ENCODE measurements at regions not wholly inside any gene's neighbourhood (a gene's known extent, or its start where the extent isn't known, plus 50 kb on each side); places are given as distances from the start of the nearest gene placed in this dataset.

DNA sequence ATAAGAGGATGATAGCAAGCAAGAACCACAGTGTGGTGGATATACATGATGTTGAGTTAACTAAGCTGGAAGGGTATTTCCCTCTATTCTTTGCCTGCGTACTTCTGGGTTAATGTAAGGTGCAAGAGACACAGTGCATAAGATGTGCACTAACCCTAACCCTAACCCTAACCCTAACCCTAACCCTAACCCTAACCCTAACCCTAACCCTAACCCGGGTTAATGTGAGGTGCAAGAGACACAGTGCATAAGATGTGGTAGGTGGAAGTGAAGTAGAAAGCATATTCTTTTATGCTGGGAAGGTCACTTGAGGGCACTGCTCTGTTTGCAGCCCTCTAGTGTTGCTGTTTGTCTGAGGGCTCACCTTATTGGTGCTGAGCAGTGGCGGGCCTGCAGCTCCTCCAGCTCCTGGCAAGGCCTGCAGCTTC is 181.5 kb upstream of the ITGA4 start:
- TF ChIP-seq, protein P1, sequence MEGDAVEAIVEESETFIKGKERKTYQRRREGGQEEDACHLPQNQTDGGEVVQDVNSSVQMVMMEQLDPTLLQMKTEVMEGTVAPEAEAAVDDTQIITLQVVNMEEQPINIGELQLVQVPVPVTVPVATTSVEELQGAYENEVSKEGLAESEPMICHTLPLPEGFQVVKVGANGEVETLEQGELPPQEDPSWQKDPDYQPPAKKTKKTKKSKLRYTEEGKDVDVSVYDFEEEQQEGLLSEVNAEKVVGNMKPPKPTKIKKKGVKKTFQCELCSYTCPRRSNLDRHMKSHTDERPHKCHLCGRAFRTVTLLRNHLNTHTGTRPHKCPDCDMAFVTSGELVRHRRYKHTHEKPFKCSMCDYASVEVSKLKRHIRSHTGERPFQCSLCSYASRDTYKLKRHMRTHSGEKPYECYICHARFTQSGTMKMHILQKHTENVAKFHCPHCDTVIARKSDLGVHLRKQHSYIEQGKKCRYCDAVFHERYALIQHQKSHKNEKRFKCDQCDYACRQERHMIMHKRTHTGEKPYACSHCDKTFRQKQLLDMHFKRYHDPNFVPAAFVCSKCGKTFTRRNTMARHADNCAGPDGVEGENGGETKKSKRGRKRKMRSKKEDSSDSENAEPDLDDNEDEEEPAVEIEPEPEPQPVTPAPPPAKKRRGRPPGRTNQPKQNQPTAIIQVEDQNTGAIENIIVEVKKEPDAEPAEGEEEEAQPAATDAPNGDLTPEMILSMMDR (IDR thresholded peaks at IDR 0.05) = no peak
- H3K9me3 Mint-ChIP-seq = no peaks in the 10 kb centered on the region
- H3K36me3 Mint-ChIP-seq (ENCODE audit: low read depth) = no peaks in the 10 kb centered on the region
- no peak overlapping the region for H3K27ac Mint-ChIP-seq
- H3K4me1 Mint-ChIP-seq (ENCODE audit: low read depth) = no peaks in the 10 kb centered on the region
- no peak for DNase-seq
- H3K4me3 Mint-ChIP-seq = no peak overlapping the region
- H3K27me3 Mint-ChIP-seq (ENCODE audit: insufficient read depth) = no peaks in the 10 kb centered on the region; the same call in 1 of the 2 replicates

DNA sequence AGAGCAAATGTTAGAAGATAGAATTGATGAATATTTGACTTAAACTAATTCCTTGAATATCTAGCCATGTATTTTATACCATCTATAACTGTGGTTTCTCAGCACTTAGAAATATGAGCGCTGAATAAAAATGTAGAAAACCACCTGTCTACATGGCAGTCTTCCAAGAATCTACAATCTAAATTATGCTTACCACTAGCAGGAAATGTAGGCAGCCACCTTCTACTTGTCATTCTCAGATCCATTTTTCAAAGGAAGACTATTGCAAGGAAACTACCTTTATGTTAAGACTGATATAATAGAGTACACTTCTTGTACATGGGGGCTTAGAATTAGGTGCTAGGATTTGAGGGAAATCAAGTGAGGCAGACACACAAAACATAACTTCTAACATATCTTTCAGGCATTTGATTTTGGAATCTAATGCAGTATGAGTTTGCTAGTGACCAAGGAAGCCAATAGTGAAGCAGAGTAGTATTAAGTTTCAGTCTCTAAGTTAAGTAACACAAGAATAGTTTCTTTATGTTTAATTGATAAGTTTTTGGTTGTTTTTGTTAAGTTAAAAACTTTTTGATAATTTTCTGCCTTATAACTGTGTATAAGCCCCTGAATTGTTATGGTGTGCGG is 175.9 kb upstream of the ITGA4 start:
- no peaks in the 10 kb centered on the region for H3K4me1 Mint-ChIP-seq (ENCODE audit: low read depth)
- H3K9me3 Mint-ChIP-seq = no peaks in the 10 kb centered on the region
- H3K36me3 Mint-ChIP-seq (ENCODE audit: low read depth) = no peaks in the 10 kb centered on the region
- no peaks in the 10 kb centered on the region for H3K27me3 Mint-ChIP-seq (ENCODE audit: insufficient read depth)
- H3K4me3 Mint-ChIP-seq = no peak overlapping the region
- TF ChIP-seq, protein P1 (IDR thresholded peaks at IDR 0.05) = no peak
- H3K27ac Mint-ChIP-seq = no peak overlapping the region
- no peak for DNase-seq

DNA sequence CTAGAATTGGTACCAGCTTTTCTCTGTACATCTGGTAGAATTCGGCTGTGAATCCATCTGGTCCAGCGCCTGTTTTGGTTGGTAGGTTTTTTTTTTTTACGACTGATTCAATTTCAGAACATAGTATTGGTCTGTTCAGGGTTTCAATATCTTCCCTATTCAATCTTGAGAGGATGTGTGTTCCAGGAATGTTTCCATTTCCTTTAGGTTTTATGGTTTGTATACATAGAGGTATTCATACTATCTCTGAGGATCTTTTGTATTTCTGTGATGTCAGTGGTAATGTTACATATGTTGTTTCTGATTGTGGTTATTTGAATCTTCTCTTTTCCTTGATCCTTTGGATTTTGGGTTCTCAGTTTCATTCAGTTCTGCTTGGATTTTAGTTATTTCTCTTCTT is 172.1 kb upstream of the ITGA4 start:
- no peak overlapping the region for H3K4me3 Mint-ChIP-seq
- TF ChIP-seq, protein P1 (IDR thresholded peaks at IDR 0.05) = no peak
- no peaks in the 10 kb centered on the region for H3K36me3 Mint-ChIP-seq (ENCODE audit: low read depth)
- H3K27me3 Mint-ChIP-seq (ENCODE audit: insufficient read depth) = no peaks in the 10 kb centered on the region
- no peak overlapping the region for H3K27ac Mint-ChIP-seq
- no peak for DNase-seq
- no peaks in the 10 kb centered on the region for H3K4me1 Mint-ChIP-seq (ENCODE audit: low read depth)
- no peaks in the 10 kb centered on the region for H3K9me3 Mint-ChIP-seq

DNA sequence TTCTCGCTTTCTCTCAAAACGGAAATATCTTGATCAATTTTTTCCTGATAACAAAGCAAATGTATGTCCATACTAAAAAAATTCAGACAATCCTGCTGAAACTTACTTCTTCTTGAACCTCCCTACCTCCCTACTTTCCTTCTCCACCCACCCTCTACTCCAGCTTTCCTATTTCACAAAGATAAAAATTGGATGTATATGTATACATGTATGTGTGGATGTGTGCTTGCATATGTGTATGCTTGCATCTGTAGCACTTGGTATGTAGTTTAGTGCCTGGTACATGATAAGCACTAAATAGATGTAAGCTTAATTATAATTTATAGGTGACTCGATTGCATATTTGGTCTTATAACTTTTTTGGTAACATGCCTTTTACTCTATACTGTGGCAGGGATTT is 167.5 kb upstream of the ITGA4 start:
- TF ChIP-seq, protein P1 (IDR thresholded peaks at IDR 0.05) = no peak
- Mint-ChIP-seq H3K9me3 (no peaks in the 10 kb centered on the region), H3K27ac (no peak overlapping the region), H3K36me3 (ENCODE audit: low read depth) (no peaks in the 10 kb centered on the region), H3K4me1 (ENCODE audit: low read depth) (no peaks in the 10 kb centered on the region), H3K27me3 (ENCODE audit: insufficient read depth) (no peaks in the 10 kb centered on the region), H3K4me3 (no peak overlapping the region)
- DNase-seq = no peak

DNA sequence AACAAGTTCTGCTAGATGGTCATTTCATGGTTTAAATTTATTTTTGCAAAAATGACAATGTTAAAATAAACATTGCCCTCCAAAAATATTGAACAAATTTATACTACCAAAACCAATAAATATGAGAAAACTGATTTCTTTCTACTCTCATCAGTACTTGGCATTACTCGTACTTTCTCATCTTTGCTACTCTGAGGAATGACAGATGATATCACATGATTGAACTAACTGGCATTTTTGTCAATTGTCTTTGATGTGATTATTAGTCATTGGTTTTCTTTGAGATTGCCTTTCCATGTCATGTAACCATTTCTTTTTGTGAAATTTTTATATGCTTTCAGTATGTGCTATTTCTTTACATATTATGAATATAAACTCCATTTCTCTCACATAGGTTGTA is 167.0 kb upstream of the ITGA4 start:
- Mint-ChIP-seq H3K4me3 (no peak overlapping the region), H3K4me1 (ENCODE audit: low read depth) (no peaks in the 10 kb centered on the region), H3K9me3 (no peaks in the 10 kb centered on the region), H3K36me3 (ENCODE audit: low read depth) (no peaks in the 10 kb centered on the region), H3K27ac (no peak overlapping the region), H3K27me3 (ENCODE audit: insufficient read depth) (no peaks in the 10 kb centered on the region)
- no peak for DNase-seq
- TF ChIP-seq, protein P1 (IDR thresholded peaks at IDR 0.05) = no peak
